Skin of body (tissue), 1 donor: ENCODE measurements at regions not wholly inside any gene's neighbourhood (a gene's known extent, or its start where the extent isn't known, plus 50 kb on each side); places are given as distances from the start of the nearest gene placed in this dataset.
A peak's percentile ranks its signal among the peaks of the same experiment; 100 is the strongest.
"Not testable (repeated sequence)": the region's sequence is repeated elsewhere in the genome, so short reads cannot be mapped to it uniquely, and the experiment has no call there.

Experiments
- DNase-seq: peaks from one replicate; lab custom pipeline; 2025; lab: John Stamatoyannopoulos, UW

DNA sequence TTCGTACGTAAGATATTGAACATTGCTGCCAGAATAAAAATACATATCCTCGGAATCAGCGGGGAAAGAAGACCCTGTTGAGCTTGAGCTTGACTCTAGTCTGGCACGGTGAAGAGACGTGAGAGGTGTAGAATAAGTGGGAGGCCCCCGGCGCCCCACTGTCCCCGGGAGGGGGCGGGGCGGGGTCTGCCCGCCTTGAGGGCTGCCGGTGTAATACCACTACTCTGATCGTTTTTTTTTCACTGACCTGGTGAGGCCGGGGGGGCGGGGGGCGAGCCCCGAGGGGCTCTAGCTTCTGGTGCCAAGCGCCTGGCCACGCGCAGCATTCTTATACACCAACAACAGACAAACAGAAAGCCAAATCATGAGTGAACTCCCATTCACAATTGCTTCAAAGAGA, 324.0 kb upstream of the REG3G start:
- no peak for DNase-seq

- no peak for DNase-seq
These were observed 317.6 kb upstream of the REG3G start for GRCh38 chr2:78707776-78708386.

DNA sequence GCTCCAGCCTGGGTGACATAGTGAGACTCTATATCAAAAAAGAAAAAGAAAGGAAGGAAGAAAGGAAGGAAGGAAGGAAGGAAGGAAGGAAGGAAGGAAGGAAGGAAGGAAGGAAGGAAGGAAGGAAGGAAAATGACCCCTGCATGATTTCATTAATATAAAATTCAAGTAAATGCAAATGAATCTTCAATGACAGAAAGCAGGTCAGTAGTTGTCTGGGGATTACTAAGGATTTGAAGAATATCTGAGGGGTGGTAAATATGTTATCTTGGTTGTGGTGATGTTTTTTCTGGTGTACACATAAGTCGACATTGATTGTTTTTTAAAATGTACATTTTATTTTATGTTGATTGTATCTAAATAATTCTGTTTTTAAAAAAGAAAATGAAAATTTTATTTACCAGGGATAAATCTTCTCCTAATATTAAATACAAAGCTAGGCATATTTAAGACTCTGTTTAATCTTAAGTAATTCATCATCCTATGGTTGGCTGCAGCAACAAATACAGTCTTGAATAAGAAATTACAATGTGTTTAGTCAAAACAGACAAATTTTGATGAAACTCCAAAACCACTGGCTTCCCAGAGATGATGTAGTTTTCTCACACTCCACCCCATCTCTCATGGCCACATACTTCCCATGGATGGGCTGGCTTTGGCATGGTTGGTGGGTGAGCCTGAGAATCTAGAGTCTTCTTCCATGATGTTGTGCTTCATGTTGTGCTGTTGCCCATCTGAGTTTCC, 314.7 kb upstream of the REG3G start:
- DNase-seq, result no peak

DNA sequence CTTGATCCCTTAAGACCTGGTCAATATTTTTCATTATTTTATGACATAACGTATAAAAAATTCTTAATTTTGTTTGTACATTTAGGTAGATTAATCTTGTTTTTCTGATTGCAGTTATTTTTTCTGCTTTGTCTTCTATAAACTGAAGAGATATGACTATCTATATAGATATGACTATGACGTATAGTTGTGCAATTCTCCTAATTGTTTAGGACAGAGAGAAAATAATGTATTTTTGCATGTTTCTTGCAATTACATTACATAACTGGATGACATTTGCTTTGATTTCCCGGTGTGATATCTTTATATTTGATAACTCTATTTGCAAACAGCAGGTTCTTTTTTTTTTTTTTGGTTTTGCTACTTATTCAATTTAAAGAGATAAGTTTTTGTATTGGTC, 310.2 kb upstream of the REG3G start:
- DNase-seq, result no peak

- DNase-seq, result no peak
These were observed 307.5 kb upstream of the REG3G start for GRCh38 chr2:78718024-78718423.

DNA sequence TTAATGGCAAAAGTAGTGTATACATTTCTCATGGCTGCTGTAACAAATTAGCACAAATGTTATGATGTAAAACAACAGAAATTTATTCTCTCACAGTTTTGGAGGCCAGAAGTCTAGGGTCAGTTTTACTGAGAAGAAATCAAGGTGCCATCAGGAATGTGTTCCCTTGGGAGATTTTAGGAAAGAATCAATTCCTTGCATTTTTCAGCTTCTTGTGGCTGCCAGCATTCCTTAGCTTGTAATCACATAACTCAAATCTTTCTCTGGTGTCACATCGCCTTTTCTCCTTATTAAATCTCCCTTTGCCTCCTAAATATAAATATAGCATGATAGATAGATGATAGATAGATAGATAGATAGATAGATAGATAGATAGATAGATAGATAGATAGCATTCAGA, 307.0 kb upstream of the REG3G start:
- DNase-seq, result no peak

- no peak for DNase-seq
These were observed 304.0 kb upstream of the REG3G start for GRCh38 chr2:78721355-78722033.

DNA sequence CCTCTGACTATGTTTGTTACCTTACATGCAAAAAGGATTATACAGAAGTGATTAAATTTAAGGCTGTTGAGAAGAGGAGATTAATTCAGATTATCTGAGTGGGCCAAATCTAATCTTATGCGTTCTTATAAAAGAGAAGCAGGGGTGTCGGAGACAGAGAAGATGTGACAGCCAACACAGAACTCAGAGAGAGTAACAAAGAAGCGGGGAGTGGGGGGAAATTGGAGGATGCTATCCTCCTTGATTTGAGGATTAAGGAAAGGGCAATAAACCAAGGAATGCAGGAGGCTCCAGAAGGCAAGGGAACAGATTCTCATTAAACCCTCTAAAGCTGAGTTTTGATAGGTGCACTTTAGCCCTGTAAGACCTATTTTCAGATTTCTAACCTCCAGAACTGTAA, 291.3 kb upstream of the REG3G start:
- no peak for DNase-seq

GRCh38 chr2:78739282-78739681, 286.2 kb upstream of the REG3G start:
- DNase-seq, result no peak

GRCh38 chr2:78749638-78750037, 275.9 kb upstream of the REG3G start:
- DNase-seq, result no peak

DNA sequence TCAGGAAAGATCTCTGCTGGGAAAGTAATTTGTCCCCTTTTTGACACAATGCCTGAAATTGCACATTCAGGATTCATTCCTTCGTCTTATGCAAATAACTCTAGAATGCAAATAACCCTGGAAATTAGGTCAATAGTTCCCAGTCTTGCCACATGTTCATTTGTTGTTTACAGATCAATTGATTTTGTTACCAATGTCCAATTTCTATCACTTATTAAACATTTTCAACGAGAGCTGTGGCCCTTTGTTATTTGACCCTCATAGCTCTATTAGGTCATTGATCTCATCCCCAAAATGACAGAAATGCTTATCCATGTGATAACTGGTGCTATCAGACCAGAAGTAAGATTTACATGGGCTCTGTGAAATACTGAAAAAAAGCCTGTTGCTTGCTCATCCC, 275.3 kb upstream of the REG3G start:
- DNase-seq, result no peak

DNA sequence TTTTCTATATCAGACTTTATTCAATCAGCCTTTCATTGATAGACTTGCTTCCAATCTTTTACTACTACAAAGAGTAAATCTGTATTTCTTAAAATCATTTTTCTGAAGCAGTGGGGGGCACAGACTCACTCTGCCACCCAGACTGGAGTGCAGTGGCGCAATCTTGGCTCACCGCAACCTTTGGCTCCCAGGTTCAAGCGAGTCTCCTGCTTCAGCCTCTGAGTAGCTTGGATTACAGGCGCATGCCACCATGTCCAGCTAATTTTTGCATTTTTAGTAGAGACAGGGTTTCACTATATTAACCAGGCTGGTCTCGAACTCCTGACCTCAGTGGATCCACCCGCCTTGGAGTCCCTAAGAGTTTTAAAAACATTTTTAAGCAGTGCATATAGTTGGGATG, 270.6 kb upstream of the REG3G start:
- DNase-seq, result no peak

DNA sequence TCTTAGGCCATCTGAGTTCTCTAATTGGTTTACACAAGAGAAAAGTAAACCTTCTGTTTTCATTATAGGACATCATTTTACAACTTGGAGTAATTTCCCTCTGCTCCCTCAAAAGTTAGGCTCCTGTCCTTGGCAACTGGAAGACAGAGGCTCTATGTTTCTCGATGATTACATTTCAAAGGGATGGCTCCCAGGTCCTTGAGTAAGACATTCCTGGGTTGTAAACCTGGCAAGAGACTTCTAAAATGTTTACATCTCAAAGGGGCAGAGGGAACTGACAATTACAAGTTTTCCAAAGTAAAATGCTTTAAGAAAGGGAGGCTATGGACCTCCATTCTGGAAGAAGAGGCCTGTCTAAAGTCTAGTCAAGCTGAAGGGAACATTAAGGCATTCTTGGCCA, 268.3 kb upstream of the REG3G start:
- no peak for DNase-seq

DNA sequence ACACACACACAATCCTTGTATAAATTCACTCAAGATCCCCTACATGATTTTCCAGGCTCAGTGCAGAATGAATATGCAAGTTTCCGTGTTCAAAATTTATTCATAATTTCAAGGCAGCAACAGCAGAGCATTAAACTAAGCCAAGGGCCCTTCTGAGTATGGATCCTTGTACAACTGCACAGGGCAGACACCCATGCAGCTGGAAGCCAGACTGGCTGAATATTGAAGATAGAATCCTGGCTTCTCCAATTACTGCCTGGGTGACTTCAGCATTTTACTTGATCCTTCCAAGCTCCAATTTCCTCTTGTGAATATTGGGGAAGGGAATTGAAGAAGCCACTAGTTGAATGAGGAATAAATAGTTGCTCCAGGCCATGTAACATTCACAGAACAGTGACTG, 267.9 kb upstream of the REG3G start:
- DNase-seq, result peak; percentile 2

DNA sequence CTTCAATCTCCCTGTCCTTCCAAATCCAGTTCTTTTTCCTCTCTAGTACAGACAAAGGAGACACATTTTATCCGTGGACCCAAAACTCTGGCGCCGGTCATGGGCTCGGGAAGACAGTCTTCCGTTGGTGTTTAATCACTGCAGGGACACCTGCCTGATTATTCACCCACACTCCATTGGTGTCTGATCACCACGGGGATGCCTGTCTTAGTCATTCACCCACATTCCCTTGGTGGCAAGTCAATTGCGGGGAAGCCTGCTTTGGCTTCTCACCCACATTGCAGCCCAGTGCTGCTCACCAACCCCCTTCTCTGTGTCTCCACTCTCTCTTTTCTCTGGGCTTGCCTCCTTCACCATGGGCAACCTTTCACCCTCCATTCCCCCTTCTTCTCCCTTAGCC, 266.7 kb upstream of the REG3G start:
- DNase-seq, result not testable (repeated sequence)

- no peak for DNase-seq
These were observed 259.0 kb upstream of the REG3G start for GRCh38 chr2:78766459-78766858.

GRCh38 chr2:78768016-78768415, 257.5 kb upstream of the REG3G start:
- DNase-seq, result no peak

- DNase-seq, result no peak
These were observed 250.2 kb upstream of the REG3G start for GRCh38 chr2:78775291-78775690.

GRCh38 chr2:78778756-78779510, 246.6 kb upstream of the REG3G start:
- DNase-seq, result no peak

- no peak for DNase-seq
These were observed 245.7 kb upstream of the REG3G start for GRCh38 chr2:78779761-78780160.

- DNase-seq, result peak; percentile 50
These were observed 245.2 kb upstream of the REG3G start for GRCh38 chr2:78780256-78780655.
